Gastroesophageal sphincter (tissue), 3 donors: ENCODE measurements at regions not wholly inside any gene's neighbourhood (a gene's known extent, or its start where the extent isn't known, plus 50 kb on each side); places are given as distances from the start of the nearest gene placed in this dataset.

Experiments
- CTCF ChIP-seq, 4 experiments: fragments of 200-600 bp in 2 of 4; fragments of 450-650 bp in 2 of 4; sonication (generic) in 1 of 4; IDR thresholded peaks; one replicate each; pipeline ENCODE4 v1.5.1; 2017 to 2019; ENCODE audit warnings: antibody characterized with exemption in 4 of 4, mild to moderate bottlenecking in 2 of 4, moderate library complexity in 2 of 4
- EP300 ChIP-seq: sonication (generic); formaldehyde crosslinking; IDR thresholded peaks from one replicate; pipeline ENCODE4 v1.6.1; 2017; ENCODE audit warnings: antibody characterized with exemption, mild to moderate bottlenecking
- POLR2AphosphoS5 ChIP-seq: sonication (generic); formaldehyde crosslinking; IDR thresholded peaks from one replicate; pipeline ENCODE4 v1.6.1; 2017; ENCODE audit warnings: antibody characterized with exemption

GRCh38 chr4:128385683-128386304 lies 98.2 kb upstream of the PGRMC2 start:
- no peak for TF ChIP-seq EP300
- peak in 2 of 4 experiments; percentile 25 to 30 for TF ChIP-seq CTCF (IDR thresholded peaks at IDR 0.05)
- peak; percentile 65 for TF ChIP-seq POLR2AphosphoS5
